ENCODE measurements at regions not wholly inside any gene's neighbourhood (a gene's known extent, or its start where the extent isn't known, plus 50 kb on each side); places are given as distances from the start of the nearest gene placed in this dataset.

GRCh38 chr6:23200946-23201345 is 631.6 kb downstream of the HDGFL1 start:
- no peak for DNase-seq (ENCODE audit: low read depth)
- H3K4me3 ChIP-seq (ENCODE audit: low read depth, low read length), result no peak overlapping the region
- no peak for TF ChIP-seq CTCF (IDR thresholded peaks at IDR 0.05; ENCODE audit: control insufficient read depth, extremely low read depth, insufficient read depth)

DNA sequence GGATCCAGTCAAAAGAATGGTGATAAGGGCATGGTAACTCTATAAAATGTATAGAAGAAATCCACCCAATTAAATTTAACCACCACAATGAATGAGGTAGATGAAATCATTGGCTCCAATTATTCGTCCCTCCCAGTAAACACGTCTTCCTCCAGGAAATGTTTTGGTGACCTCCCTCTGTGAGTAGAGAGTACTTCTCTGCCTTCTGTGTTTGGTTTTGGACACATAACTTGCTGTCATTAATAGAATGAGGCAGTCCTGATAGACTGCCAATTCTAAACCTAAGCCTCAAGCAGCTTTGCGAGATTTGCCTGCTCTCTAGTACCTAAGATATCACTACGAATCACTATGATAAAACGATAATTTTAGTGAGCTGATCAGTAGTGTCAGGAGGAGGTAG is 632.8 kb downstream of the HDGFL1 start:
- H3K4me3 ChIP-seq (ENCODE audit: low read depth, low read length), result no peak overlapping the region
- no peak for TF ChIP-seq CTCF (IDR thresholded peaks at IDR 0.05; ENCODE audit: control insufficient read depth, extremely low read depth, insufficient read depth)
- peak; percentile 11 for DNase-seq (ENCODE audit: low read depth)

DNA sequence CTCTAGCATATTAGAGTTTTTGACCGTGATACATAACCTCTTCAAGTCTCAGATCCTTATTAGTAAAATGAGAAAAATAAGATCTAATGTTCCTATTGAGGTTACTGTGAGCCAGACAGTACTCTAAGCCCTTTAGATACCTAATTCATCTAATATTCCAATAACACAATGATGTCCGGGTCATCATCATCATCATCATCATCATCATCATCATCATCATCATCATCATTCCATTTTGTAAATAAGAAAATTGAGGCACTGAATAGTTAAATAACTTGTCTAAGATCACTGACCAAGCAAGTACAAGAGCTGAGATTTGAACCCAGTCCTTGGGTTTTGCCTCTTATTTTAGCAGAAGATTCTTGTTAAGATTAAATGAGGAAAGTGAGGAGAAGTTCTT is 643.0 kb downstream of the HDGFL1 start:
- TF ChIP-seq CTCF (IDR thresholded peaks at IDR 0.05; ENCODE audit: control insufficient read depth, extremely low read depth, insufficient read depth), result no peak
- DNase-seq (ENCODE audit: low read depth), result no peak
- H3K4me3 ChIP-seq (ENCODE audit: low read depth, low read length), result no peak overlapping the region

DNA sequence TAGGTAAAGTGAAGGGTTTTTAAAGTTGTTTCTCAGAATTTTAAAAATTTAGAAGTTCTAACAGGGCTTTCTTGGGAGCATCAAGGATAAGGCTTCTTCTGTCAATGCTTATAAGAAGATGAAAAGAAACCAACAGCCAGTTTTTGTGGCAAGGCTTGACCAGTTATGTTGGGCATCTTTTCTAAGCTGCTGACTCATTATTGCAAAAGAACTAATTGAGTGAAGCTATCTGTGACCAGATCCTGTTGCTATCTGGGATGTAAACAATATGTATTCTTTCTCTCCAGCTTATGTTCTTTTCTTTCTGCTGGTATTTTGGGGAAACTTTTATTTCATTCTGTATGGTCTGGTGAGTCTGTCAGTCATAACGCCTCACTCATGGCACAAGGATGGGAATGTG is 643.8 kb downstream of the HDGFL1 start:
- DNase-seq (ENCODE audit: low read depth), result no peak
- TF ChIP-seq CTCF (IDR thresholded peaks at IDR 0.05; ENCODE audit: control insufficient read depth, extremely low read depth, insufficient read depth), result no peak
- no peak overlapping the region for H3K4me3 ChIP-seq (ENCODE audit: low read depth, low read length)

DNA sequence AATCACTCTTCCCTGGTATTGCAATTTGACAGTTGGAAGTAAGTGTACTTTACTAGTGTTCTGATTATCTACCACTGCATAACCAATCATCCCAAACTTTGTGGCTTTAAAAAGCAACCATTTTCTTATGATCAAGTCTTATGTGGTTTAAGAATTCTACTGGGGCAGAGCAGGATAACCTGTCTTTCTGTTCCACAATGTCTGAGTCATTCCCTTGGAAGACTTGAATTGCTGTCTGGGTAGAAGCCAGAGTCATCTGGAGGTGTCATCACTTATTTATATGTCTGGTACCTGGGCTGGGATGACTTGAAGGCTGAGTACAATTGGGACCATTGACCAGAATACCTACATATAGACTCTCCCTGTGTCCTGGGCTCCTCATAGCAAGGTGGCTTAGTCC is 644.3 kb downstream of the HDGFL1 start:
- TF ChIP-seq CTCF (IDR thresholded peaks at IDR 0.05; ENCODE audit: control insufficient read depth, extremely low read depth, insufficient read depth), result no peak

DNA sequence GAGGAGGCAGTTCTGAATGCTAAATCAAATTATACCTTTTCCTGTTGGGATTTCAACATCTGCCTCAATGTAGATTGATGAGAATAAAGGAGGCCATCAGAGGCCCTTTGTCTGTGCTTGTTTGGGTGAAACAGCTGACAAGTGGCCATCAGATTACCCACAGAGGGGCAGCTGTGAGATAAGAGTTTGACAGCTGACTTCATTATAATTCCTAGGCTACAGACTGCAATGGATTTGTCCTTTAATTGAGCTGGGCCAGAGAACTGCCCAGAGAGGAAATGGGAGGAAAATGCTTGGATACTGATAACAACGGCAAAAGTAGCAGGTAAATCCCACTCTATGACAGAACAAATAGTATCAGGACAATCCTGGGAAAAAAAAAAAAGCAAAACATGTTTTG is 649.4 kb downstream of the HDGFL1 start:
- no peak for DNase-seq (ENCODE audit: low read depth)
- no peak for TF ChIP-seq CTCF (IDR thresholded peaks at IDR 0.05; ENCODE audit: control insufficient read depth, extremely low read depth, insufficient read depth)

More for the DNA sequence above, 644.3 kb downstream of the HDGFL1 start:
- DNase-seq (ENCODE audit: low read depth), result no peak
- H3K4me3 ChIP-seq (ENCODE audit: low read depth, low read length), result no peak overlapping the region

DNA sequence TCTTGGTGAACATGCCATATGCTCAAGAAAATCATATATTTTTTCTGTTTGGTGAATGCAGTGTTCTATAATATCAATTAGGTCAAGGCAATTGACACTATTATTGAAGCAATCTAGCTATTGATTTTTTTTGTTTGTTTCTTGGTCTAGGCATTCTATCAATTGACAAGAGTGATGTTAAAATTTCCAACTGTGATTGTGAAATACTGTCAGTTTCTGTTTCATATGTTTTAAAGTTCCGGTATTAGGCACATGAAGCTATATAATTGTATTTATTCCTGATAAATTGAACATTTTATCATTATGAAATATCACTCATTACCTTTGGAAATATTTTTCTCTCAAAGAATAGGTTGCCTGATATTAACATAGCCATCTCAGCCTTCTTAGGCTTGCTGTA is 653.4 kb downstream of the HDGFL1 start:
- TF ChIP-seq CTCF (IDR thresholded peaks at IDR 0.05; ENCODE audit: control insufficient read depth, extremely low read depth, insufficient read depth), result no peak
- H3K4me3 ChIP-seq (ENCODE audit: low read depth, low read length), result no peak overlapping the region
- DNase-seq (ENCODE audit: low read depth), result no peak

More for the DNA sequence above, 649.4 kb downstream of the HDGFL1 start:
- no peak overlapping the region for H3K4me3 ChIP-seq (ENCODE audit: low read depth, low read length)

Data from LNCaP clone FGC (cell line).